Stimulated activated CD8-positive, alpha-beta memory T cell treated with anti-CD3 and anti-CD28 coated beads, Interleukin-12 subunit alpha, Interleukin-12 subunit beta, amount 100 ng/mL, for 24 hours (primary cell): ENCODE measurements at regions not wholly inside any gene's neighbourhood (a gene's known extent, or its start where the extent isn't known, plus 50 kb on each side); places are given as distances from the start of the nearest gene placed in this dataset.

Source experiments
- DNase-seq: peaks from one replicate; pipeline ENCODE4 v3.0.0-alpha.2; 2020; ENCODE audit errors: extremely low read depth

DNA sequence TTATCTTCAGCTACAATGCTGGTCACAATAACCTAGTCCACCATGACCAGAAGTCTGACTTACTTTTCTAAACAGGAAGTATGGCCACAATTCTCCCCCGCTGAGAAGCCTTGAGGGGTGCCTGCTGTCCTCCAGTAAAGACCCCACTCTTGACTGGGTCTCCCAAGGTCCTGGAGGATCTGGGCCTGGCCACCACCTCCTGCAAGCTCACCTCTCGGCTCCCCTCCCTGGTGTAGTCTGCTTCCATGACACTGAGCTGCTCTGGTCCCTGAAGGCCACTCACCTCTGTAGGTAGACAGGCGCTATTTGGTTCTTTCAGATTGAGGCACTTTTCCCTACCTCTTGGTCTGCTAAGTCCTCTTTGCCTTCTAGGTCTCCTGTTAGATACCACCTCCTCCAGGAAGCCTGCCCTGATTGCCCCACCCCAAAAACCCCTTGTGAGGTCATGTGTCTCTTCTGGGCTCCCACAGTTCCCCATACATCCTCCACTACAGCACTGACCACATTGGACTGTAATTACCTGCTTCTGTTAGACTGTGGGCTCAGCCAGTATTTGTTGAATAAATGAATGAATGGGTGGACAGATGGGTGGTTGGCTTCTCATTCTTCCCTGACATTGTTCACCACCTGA is 62.6 kb upstream of the IER5L start:
- DNase-seq = no peak

DNA sequence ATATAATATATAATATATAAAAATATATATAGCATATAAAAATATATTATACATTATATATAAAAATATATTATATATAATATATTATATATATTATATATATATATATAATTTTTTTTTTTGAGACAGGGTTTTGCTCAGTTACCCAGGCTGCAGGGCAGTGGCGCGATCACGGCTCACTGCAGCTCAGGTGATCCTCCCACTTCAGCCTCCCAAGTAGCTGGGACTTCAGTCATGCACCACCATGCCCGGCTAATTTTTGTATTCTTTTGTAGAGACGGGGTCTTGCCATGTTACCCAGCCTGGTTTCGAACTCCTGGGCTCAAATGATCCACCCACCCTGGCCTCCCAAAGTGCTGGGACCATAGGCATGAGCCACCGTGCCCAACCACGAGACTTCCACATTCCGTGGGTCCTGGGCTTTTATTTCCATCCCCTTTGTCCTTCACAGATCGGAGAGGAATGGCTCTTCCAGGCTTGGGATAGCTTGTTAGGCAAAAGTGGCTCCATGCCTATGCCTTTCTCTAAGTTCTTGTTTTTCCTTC is 62.0 kb upstream of the IER5L start:
- no peak for DNase-seq

DNA sequence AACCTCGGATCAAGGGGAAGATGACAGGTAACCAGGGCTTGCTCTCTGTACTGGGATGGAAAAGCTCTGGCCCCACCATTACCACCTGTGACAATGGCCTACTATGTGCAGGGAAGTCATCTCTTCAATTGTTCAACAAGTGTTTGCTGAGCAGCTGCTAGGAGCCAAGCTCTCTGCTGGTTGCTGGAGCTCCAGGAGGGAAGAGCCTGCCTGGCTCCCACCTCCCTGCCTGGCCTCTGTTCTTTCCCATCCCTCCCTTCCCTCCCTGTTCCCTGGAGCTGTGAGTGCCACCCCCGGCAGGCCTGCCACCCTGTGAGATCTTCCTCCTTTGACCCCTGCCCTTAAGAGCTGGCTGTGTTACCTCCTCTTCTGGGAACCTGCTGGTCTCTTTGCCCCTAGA is 59.7 kb upstream of the IER5L start:
- DNase-seq = no peak

DNA sequence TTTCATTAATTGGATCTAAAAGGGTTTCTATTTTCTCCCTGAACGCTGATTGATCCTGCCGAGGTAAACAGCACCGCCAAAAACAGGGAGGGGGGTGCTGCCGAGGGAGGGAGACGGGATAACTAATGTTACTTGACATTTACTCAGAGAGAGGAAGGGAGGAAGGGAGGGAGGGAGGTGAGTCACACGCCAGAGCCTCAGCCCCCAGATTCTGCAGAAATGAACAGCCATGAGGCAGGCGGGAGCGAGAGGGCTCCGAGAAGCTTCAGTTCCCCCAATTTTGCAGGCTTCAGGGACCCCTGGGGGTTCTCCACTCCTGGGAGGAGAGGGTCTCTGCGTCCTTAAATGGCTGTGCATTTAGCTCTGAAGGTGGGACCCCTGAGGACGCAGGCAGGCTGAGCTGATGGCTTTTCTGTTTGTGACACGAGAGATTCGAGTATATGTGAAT is 59.1 kb upstream of the IER5L start:
- no peak for DNase-seq

DNA sequence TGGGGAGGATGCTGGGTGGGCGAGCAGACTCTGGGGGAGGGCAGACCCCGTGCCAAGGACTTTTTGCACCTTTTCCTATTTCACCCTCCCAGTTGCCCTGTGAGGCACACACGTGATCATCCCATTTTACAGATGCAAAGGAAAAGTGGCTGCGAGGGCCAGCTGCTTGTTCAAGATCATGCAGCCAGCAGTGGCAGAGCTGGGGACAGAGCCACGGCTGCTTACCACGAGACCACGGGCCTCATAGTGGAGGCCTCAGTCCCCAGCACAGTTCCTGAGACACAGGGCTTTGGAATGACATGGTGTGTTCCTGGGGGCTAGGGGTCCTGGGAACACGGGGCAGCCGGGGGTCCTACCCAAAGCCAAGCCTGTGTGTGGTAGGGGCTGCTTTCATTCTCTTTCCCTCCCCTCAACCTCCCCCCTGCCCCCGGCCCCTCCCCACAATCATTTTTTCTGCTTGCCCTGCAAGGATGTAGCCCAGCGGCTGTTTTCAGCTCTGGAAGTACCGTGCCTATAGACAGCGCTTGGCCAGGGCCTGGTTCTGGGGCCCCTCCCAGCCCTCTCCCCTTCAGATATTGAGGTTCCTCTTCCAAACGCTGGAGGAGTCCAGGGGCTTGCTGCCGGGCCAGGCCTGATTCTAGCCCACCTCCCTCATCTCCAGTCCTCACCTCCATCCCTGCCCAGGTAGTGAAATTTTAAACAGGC is 58.5 kb upstream of the IER5L start:
- DNase-seq = no peak

DNA sequence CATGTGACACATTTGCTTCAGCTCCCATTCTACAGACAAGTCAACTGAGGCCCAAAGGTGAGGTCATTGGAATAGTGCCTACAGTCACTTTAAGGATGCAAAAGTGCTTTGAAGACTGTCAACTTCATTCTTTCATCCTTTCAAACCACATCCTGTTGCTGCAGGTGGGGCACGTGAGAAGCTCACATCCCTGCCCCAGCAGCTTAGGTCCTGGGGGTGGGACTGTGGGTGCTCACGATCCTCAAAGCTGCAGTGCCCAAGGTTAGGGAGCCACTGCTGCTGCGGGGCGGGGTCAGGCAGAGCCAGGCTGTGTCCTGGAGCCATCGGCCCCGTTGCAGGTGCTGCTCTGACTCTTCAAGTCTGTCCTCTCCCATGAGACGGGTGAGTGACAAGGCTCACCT is 57.9 kb upstream of the IER5L start:
- no peak for DNase-seq

DNA sequence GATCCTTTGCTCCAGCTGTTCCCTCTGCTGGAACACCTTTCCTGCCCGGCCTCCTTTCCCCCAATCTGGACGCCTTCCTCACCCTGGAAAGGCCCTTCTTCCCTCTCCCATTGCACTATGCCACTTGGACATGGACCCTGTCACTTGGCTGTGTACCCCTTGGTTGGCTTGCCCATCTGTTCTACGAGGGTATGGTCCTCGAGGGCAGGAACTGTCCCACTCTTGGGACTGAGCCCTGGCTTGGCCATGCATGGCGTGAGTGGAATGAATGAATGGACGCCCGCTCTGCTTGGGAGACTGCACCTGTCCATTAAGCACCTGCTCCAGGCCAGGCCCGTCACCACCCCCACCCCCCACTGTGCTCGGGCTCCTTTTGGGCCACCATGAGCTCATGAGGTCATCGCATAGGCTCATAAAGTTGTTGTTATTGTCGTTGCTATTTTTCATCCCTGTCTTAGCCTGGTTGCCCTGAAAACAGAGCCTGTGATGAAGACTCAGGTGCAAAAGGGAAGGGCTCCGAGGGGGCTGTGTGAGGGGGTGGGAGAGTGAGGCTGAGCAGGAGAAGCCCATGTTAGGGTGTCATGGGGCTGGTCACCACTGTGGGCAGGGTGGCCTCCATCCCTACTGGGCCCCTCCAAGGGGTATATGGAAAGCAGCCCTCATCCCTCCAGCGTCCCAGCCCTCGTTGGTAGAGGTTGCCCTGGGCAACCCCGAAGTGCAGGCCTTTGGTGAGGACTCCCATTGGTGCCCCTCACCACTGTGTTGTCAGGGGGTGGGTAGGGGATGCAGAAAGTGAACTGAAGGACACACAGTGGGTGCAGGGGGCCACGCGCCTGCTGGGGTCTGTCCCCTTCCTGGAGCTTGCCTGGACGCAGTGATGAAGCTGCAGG is 57.2 kb upstream of the IER5L start:
- no peak for DNase-seq

DNA sequence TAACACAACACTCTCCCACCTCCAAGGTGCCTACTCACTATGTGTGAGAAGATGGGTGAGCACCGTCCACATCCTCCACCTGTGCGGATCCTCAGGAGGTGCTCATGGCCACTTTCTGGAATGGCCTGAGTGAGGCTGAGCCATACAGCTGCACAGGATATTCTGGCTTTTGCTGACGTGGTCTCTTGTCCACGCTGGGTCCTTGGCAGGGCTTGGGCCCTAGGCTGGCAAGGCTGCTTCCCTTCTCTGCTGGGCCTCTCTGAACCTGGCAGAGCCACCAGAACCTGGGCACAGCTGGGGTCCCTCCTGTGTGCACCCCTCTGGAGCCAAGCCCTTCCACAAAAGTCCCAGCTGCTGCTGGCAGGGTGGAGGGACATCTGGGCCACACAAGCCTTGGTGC is 56.4 kb upstream of the IER5L start:
- DNase-seq = no peak

DNA sequence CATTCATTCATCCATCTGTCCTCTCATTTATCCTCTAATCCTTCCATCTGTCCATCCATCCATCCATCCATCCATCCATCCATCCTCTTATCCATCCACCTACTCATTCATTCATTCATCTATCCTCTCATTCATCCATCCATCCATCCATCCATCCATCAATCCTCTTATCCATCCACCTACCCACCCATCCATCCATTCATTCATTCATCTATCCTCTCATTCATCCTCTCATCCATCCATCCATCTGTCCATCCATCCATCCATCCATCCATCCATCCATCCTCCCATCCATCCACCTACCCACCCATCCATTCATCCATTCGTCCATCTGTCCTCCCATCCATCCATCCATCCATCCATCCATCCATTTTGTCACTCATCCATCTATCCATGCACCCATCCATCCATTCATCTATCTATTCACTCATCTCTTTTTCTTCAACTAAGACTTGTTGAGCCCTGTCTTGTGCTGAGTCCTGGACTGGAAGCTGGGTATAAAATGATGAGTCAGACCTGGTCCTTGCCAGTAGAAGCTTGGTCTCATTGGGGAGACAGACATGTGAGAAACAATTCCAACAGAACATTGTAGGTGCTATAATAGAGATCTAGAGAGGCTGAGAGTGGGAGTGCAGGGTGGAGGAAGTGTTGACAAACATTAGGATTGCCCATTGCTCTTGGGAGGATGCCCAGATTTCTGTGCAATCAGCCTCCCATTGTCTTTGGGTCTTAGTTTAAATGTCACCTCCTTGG is 55.0 kb upstream of the IER5L start:
- DNase-seq = no peak

DNA sequence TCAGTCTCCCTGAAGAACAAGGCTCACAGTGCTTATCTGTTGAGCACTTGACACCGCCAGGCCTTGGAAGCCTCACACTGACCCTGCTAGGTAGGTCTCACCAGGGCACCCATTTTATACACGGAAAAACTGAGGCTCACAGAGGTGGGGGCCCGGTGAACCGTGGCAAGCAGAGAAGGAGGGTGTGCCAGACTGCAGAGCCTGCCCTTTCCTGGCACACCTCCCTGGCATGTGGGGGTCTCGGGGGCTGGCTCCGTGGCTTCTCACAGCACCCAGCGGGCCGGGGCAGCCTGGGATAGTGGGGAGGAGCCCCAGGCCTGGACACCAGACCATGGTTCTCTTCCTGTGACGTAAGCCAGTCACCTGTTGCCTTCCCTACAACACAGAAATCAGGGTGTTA is 53.7 kb upstream of the IER5L start:
- DNase-seq = no peak

DNA sequence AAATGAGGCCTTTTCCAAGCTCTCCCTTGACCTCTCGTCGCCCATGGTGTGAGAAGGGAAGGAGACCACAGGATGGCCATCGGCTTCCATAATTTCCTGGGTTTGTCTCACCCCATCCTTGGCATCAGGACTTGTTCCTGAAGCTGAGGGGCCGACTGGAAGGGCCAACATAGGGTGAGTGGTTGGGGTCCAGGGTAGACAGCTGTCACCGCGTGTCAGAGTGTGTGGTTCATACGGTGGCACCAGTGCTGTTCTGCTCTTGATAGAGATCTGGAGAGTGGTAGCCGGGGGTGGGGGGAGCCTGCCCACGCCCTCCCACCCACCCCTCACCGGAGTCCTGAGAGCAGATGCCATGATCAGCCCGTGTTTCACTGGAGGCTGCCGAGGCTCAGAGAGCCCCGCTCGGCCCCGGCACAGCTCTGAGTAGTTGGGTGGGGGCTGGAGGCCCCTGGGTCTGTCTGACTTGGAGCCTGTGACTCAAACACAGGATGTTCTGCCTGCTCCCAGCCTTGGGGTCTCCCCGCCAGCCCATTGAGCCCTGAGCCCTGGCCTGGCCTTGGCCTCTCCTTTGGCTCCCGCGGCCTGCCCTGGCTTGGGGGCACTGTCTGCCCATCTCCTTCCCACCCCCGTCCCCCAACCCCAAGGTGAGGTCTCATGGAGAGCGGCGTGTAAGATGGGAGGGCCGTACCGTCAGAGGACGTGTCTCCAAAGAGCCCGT is 53.1 kb upstream of the IER5L start:
- DNase-seq = no peak

DNA sequence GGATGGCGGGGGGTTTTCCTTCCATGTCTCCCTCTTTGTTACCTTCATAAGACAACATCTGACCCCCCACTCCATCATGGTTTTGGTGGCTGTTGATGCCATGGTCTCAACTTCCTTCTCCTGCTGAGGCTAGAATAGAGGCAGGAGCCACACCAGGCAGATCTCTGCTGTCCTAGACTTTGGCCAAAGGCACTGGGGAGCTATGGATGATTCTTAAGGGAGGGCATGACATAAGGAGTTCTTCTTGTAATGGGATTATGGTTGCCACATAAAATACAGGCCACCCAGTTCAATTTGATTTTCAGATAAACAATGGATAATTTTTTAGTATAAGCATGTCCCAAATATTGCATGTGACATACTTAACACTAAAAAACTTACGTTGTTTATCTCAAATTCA is 52.2 kb upstream of the IER5L start:
- no peak for DNase-seq
